ENCODE measurements at regions not wholly inside any gene's neighbourhood (a gene's known extent, or its start where the extent isn't known, plus 50 kb on each side); places are given as distances from the start of the nearest gene placed in this dataset.

DNA sequence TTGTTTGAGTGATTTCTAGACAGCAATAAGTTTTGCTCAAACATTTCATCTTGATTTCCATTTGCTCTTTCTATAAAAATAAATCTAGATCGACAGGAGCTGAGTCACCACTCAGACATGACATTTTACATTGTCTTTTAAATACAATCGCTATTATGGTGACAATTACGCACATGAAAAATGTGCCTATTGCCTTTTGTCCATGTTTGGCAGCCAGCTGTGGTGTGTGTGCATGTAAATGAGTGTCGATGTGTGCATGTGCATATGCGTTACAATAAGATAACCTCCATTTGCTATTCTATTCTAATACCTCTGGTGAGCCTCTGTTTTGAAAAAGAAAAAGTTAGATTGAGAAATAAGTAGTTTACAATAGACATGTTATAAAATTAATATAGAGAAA lies 89.7 kb upstream of the GRM7 start:
- TF ChIP-seq CTCF (IDR thresholded peaks at IDR 0.05; ENCODE audit: low read length, missing control alignments) = no peak
- no peak overlapping the region for H3K4me3 ChIP-seq (replicated peaks; ENCODE audit: low read depth, low read length)
- no peak for DNase-seq (ENCODE audit: low read depth)

DNA sequence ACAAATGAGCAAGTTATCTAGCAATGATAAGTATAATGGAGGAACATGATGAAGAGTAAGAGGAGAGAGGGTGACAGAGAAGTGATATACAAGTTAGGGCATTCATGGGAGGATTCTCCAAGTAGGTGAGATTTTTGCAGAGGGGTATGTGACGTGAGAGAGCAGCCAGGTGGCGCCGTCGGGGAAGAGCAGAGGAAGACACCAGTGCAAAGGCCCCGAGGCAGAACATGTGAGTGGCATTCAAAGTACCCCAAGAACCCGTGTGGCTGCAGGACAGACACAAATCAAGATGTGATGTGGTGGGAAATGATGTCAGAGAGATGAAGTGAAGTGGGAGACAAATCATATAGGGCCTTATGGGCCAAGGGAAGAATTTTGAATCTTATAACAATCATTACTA lies 81.8 kb upstream of the GRM7 start:
- TF ChIP-seq CTCF (IDR thresholded peaks at IDR 0.05; ENCODE audit: low read length, missing control alignments) = no peak
- DNase-seq (ENCODE audit: low read depth) = no peak
- no peak overlapping the region for H3K4me3 ChIP-seq (replicated peaks; ENCODE audit: low read depth, low read length)

DNA sequence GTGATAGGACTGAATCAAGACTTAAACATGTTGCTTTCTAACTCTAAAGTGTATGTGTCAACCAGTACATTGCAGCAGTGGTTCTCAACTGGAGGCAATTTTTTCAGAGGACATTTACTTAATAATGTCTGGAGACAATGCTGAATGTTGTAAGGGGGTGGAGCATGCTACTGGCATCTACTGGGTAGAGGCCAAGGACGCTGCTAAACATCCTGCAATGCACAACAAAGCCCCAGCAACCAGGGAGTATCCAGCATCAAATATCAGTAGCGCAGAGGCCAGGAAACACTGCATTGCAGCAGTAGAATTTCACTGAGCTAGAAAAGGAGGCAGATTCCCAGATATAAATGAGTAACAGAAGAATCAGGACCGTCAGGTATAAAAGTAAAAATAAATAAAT lies 79.8 kb upstream of the GRM7 start:
- no peak for TF ChIP-seq CTCF (IDR thresholded peaks at IDR 0.05; ENCODE audit: low read length, missing control alignments)
- no peak for DNase-seq (ENCODE audit: low read depth)
- H3K4me3 ChIP-seq (replicated peaks; ENCODE audit: low read depth, low read length) = no peak overlapping the region

GRCh38 chr3:6785726-6786125 lies 75.2 kb upstream of the GRM7 start:
- H3K4me3 ChIP-seq (replicated peaks; ENCODE audit: low read depth, low read length) = no peak overlapping the region
- no peak for TF ChIP-seq CTCF (IDR thresholded peaks at IDR 0.05; ENCODE audit: low read length, missing control alignments)
- no peak for DNase-seq (ENCODE audit: low read depth)

- H3K4me3 ChIP-seq (replicated peaks; ENCODE audit: low read depth, low read length) = no peak overlapping the region
- peak; percentile 5 for TF ChIP-seq CTCF (IDR thresholded peaks at IDR 0.05; ENCODE audit: low read length, missing control alignments)
- DNase-seq (ENCODE audit: low read depth) = peak; percentile 17
Observed at GRCh38 chr3:6791161-6791560, 69.8 kb upstream of the GRM7 start.

DNA sequence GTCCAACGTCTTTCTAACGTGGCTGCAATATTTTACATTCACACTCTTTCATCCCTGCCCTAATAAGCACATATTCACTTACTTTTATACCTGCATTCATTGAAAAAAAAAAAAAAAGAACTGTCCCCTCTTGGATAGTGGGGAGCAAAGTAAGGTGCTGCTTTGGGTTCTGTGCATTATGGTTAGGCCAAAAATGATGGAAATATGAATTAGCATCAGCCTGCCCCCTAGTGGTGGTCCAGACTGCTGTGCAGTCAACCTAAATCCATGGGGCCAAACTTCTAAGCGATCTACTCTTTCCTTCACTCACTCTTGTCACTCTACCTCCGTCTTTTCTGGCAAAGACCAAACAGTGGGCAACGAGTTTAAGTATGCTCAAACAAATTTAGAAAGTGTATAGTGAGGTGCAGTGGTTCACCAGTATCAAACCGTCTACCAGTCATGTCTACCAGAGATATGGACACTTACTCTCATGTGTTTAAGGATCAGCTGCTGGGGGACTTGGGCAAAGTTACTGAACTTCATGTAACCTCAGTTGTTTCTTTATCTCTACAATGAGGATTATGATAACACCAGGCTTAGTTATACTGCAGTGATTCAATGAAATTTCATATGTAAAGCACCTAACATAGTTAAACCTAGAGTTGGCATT lies 61.5 kb upstream of the GRM7 start:
- no peak overlapping the region for H3K4me3 ChIP-seq (replicated peaks; ENCODE audit: low read depth, low read length)
- peak; percentile 6 for DNase-seq (ENCODE audit: low read depth)
- peak; percentile 49 for TF ChIP-seq CTCF (IDR thresholded peaks at IDR 0.05; ENCODE audit: low read length, missing control alignments)

DNA sequence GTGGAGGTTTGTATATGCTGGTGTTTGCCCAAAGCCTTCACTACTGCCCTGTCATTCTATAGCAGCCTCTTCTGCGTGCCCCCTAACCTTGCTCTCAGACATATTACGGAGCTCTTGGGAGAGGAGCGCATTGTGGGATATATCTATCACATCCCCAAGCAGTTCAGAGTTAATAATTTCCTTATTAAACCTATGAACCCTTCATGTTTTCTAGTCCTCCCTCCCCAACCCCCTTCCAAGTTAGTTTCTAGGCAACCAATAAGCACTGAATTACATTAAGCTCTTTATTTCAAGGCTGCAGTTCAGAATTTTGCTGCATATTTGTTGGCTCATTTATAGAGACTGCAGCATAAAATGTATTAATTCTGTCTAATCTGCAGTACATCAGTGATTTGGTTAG lies 57.3 kb upstream of the GRM7 start:
- H3K4me3 ChIP-seq (replicated peaks; ENCODE audit: low read depth, low read length) = no peak overlapping the region
- no peak for TF ChIP-seq CTCF (IDR thresholded peaks at IDR 0.05; ENCODE audit: low read length, missing control alignments)
- DNase-seq (ENCODE audit: low read depth) = no peak
